ENCODE measurements at regions not wholly inside any gene's neighbourhood (a gene's known extent, or its start where the extent isn't known, plus 50 kb on each side); places are given as distances from the start of the nearest gene placed in this dataset.
"Not testable (repeated sequence)": the region's sequence is repeated elsewhere in the genome, so short reads cannot be mapped to it uniquely, and the experiment has no call there.

DNA sequence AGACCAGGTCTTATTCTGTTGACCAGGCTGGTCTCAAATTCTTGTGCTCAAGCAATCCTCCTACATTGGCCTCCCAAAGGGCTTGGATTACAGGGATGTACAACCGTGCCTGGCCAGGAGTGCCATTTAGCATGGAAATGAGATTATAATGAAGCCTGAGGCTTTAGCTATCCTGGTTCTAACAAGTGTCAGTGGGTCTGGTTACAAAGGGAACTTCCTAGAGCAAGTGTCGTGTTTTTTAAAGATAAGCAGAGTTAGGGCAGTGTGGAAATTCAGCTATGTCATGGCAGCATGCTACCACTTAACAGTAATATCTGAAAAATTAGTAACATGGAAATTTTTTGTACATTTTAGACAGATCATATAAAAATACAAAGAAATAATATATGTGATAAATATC lies 339.3 kb upstream of the SPATA31A3 start:
- H3K9ac ChIP-seq (ENCODE audit: insufficient read depth, low read length); H3K9me3 ChIP-seq (ENCODE audit: control insufficient read depth, insufficient read depth, low read depth, low read length); H3K27ac ChIP-seq (ENCODE audit: insufficient read depth, low read length); H3K27me3 ChIP-seq (ENCODE audit: control insufficient read depth, insufficient read depth, low read length); H3K4me2 ChIP-seq (ENCODE audit: extremely low read depth, insufficient read depth, low read length); DNase-seq (ENCODE audit: low read depth in 2 of 2); H3K4me1 ChIP-seq (ENCODE audit: control insufficient read depth, extremely low read depth, insufficient read depth, low read length); H4K20me1 ChIP-seq (ENCODE audit: control insufficient read depth, extremely low read depth, insufficient read depth, low read length); H2AFZ ChIP-seq (ENCODE audit: low read length); H3K79me2 ChIP-seq (ENCODE audit: control insufficient read depth, insufficient read depth, low read length); H3K36me3 ChIP-seq (ENCODE audit: control insufficient read depth, insufficient read depth, low read length); H3K4me3 ChIP-seq (replicated peaks in 1 of 4; ENCODE audit: control extremely low read depth in 1 of 4, insufficient read depth in 1 of 4, low read depth in 3 of 4, low read length in 4 of 4): not testable (repeated sequence)

DNA sequence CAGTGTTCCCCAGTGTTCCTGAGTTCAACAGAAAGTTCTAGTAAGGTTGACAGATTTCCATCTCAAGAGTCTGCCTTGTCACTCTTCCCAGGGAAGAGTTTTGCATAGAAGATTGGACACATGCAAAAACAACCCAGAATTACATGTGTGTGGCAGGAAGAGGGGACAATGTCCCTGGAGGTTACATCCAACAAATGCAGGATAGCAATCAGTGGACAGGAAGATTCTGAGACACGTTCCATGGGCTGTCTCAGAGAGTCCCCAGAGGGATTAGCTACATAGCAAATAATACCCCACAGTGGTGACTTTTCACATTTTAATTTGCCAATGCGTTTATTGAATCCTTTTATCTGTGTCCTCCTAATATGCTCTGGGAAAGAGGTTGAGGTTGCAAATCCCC lies 321.1 kb upstream of the SPATA31A3 start:
- H3K9me3 ChIP-seq (ENCODE audit: control insufficient read depth, insufficient read depth, low read depth, low read length); H3K4me2 ChIP-seq (ENCODE audit: extremely low read depth, insufficient read depth, low read length); H2AFZ ChIP-seq (ENCODE audit: low read length); H3K27me3 ChIP-seq (ENCODE audit: control insufficient read depth, insufficient read depth, low read length); H3K4me3 ChIP-seq (replicated peaks in 1 of 4; ENCODE audit: control extremely low read depth in 1 of 4, insufficient read depth in 1 of 4, low read depth in 3 of 4, low read length in 4 of 4); H3K9ac ChIP-seq (ENCODE audit: insufficient read depth, low read length); H4K20me1 ChIP-seq (ENCODE audit: control insufficient read depth, extremely low read depth, insufficient read depth, low read length); H3K36me3 ChIP-seq (ENCODE audit: control insufficient read depth, insufficient read depth, low read length); H3K79me2 ChIP-seq (ENCODE audit: control insufficient read depth, insufficient read depth, low read length); DNase-seq (ENCODE audit: low read depth in 2 of 2); H3K4me1 ChIP-seq (ENCODE audit: control insufficient read depth, extremely low read depth, insufficient read depth, low read length); H3K27ac ChIP-seq (ENCODE audit: insufficient read depth, low read length): not testable (repeated sequence)

DNA sequence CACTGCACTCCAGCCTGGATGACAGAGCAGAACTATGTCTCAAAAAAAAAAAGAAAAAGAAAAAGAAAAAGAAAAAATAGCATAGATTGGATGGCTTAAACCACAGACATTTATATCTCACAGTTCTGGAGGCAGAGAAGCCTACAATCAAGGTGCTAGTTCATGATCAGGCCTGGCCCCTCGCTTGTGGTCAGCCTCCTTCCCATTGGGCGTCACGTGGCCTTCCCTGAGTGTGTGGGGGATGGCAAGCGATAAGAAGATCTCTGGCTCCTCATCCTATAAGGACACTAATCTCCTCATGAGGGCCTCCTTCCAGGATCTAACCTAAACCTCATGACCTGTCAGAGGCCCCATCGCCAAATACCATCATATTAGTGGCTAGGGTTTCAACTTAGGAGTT lies 320.2 kb upstream of the SPATA31A3 start:
- H3K4me2 ChIP-seq (ENCODE audit: extremely low read depth, insufficient read depth, low read length); DNase-seq (ENCODE audit: low read depth in 2 of 2); H3K27ac ChIP-seq (ENCODE audit: insufficient read depth, low read length); H3K79me2 ChIP-seq (ENCODE audit: control insufficient read depth, insufficient read depth, low read length); H3K27me3 ChIP-seq (ENCODE audit: control insufficient read depth, insufficient read depth, low read length); H3K9me3 ChIP-seq (ENCODE audit: control insufficient read depth, insufficient read depth, low read depth, low read length); H3K4me3 ChIP-seq (replicated peaks in 1 of 4; ENCODE audit: control extremely low read depth in 1 of 4, insufficient read depth in 1 of 4, low read depth in 3 of 4, low read length in 4 of 4); H3K4me1 ChIP-seq (ENCODE audit: control insufficient read depth, extremely low read depth, insufficient read depth, low read length); H3K9ac ChIP-seq (ENCODE audit: insufficient read depth, low read length); H2AFZ ChIP-seq (ENCODE audit: low read length); H4K20me1 ChIP-seq (ENCODE audit: control insufficient read depth, extremely low read depth, insufficient read depth, low read length); H3K36me3 ChIP-seq (ENCODE audit: control insufficient read depth, insufficient read depth, low read length): not testable (repeated sequence)

GRCh38 chr9:67307109-67307508 lies 314.8 kb upstream of the SPATA31A3 start:
- not testable (repeated sequence) for DNase-seq (ENCODE audit: low read depth in 2 of 2); H3K36me3 ChIP-seq (ENCODE audit: control insufficient read depth, insufficient read depth, low read length); H3K27me3 ChIP-seq (ENCODE audit: control insufficient read depth, insufficient read depth, low read length); H3K4me3 ChIP-seq (replicated peaks in 1 of 4; ENCODE audit: control extremely low read depth in 1 of 4, insufficient read depth in 1 of 4, low read depth in 3 of 4, low read length in 4 of 4); H3K79me2 ChIP-seq (ENCODE audit: control insufficient read depth, insufficient read depth, low read length); H3K9ac ChIP-seq (ENCODE audit: insufficient read depth, low read length); H4K20me1 ChIP-seq (ENCODE audit: control insufficient read depth, extremely low read depth, insufficient read depth, low read length); H3K4me2 ChIP-seq (ENCODE audit: extremely low read depth, insufficient read depth, low read length); H3K9me3 ChIP-seq (ENCODE audit: control insufficient read depth, insufficient read depth, low read depth, low read length); H2AFZ ChIP-seq (ENCODE audit: low read length); H3K4me1 ChIP-seq (ENCODE audit: control insufficient read depth, extremely low read depth, insufficient read depth, low read length); H3K27ac ChIP-seq (ENCODE audit: insufficient read depth, low read length)

DNA sequence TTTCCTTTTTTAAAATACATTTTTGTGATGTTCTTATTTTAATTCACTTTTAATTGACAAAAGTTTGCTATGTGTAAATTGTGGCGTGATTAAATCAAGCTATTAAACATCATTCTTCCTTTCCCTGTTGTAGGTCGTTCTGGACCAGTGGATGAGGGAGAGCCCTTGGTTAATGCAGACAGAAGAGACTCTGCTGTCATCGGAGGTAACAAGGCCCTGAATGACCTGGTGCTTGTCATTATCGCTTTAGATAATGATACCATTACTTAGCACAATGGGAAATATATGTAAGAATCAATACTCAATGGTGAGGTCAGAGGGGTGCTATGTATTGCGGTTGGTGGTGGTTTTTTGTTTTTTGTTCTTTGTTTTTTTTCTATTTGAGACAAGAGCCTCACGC lies 296.4 kb upstream of the SPATA31A3 start:
- not testable (repeated sequence) for H2AFZ ChIP-seq (ENCODE audit: low read length); H3K9me3 ChIP-seq (ENCODE audit: control insufficient read depth, insufficient read depth, low read depth, low read length); H3K27me3 ChIP-seq (ENCODE audit: control insufficient read depth, insufficient read depth, low read length); H3K4me3 ChIP-seq (replicated peaks in 1 of 4; ENCODE audit: control extremely low read depth in 1 of 4, insufficient read depth in 1 of 4, low read depth in 3 of 4, low read length in 4 of 4); H3K36me3 ChIP-seq (ENCODE audit: control insufficient read depth, insufficient read depth, low read length); H3K4me1 ChIP-seq (ENCODE audit: control insufficient read depth, extremely low read depth, insufficient read depth, low read length); H3K9ac ChIP-seq (ENCODE audit: insufficient read depth, low read length); H4K20me1 ChIP-seq (ENCODE audit: control insufficient read depth, extremely low read depth, insufficient read depth, low read length); H3K79me2 ChIP-seq (ENCODE audit: control insufficient read depth, insufficient read depth, low read length); H3K4me2 ChIP-seq (ENCODE audit: extremely low read depth, insufficient read depth, low read length); H3K27ac ChIP-seq (ENCODE audit: insufficient read depth, low read length); DNase-seq (ENCODE audit: low read depth in 2 of 2)

- not testable (repeated sequence) for H3K36me3 ChIP-seq (ENCODE audit: control insufficient read depth, insufficient read depth, low read length); H3K4me2 ChIP-seq (ENCODE audit: extremely low read depth, insufficient read depth, low read length); H3K27ac ChIP-seq (ENCODE audit: insufficient read depth, low read length); H2AFZ ChIP-seq (ENCODE audit: low read length); H3K4me1 ChIP-seq (ENCODE audit: control insufficient read depth, extremely low read depth, insufficient read depth, low read length); DNase-seq (ENCODE audit: low read depth in 2 of 2); H3K9me3 ChIP-seq (ENCODE audit: control insufficient read depth, insufficient read depth, low read depth, low read length); H3K79me2 ChIP-seq (ENCODE audit: control insufficient read depth, insufficient read depth, low read length); H3K4me3 ChIP-seq (replicated peaks in 1 of 4; ENCODE audit: control extremely low read depth in 1 of 4, insufficient read depth in 1 of 4, low read depth in 3 of 4, low read length in 4 of 4); H3K27me3 ChIP-seq (ENCODE audit: control insufficient read depth, insufficient read depth, low read length); H3K9ac ChIP-seq (ENCODE audit: insufficient read depth, low read length); H4K20me1 ChIP-seq (ENCODE audit: control insufficient read depth, extremely low read depth, insufficient read depth, low read length)
Observed at GRCh38 chr9:67288117-67288735, 295.9 kb upstream of the SPATA31A3 start.

DNA sequence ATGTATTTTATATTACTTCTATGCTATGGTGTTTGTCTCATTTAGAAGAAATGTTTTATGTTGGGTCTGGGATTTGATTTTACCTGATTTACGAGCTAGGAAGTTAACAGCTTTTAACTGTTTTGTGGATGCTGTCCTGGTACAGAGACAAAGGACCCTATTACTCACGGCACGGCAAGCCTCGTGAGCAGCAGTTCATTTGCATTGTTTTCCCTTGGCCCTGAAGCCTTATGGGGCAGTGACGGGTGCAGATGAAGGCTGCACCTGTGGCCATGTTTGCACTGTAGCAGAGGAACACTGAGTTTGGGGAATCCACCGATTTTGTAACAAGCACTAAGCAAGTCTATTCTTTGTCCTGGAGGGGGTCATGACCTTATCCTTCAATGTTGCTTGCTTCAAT lies 291.9 kb upstream of the SPATA31A3 start:
- not testable (repeated sequence) for H4K20me1 ChIP-seq (ENCODE audit: control insufficient read depth, extremely low read depth, insufficient read depth, low read length); DNase-seq (ENCODE audit: low read depth in 2 of 2); H3K4me3 ChIP-seq (replicated peaks in 1 of 4; ENCODE audit: control extremely low read depth in 1 of 4, insufficient read depth in 1 of 4, low read depth in 3 of 4, low read length in 4 of 4); H3K36me3 ChIP-seq (ENCODE audit: control insufficient read depth, insufficient read depth, low read length); H3K4me1 ChIP-seq (ENCODE audit: control insufficient read depth, extremely low read depth, insufficient read depth, low read length); H3K79me2 ChIP-seq (ENCODE audit: control insufficient read depth, insufficient read depth, low read length); H3K9me3 ChIP-seq (ENCODE audit: control insufficient read depth, insufficient read depth, low read depth, low read length); H3K9ac ChIP-seq (ENCODE audit: insufficient read depth, low read length); H3K27ac ChIP-seq (ENCODE audit: insufficient read depth, low read length); H3K4me2 ChIP-seq (ENCODE audit: extremely low read depth, insufficient read depth, low read length); H3K27me3 ChIP-seq (ENCODE audit: control insufficient read depth, insufficient read depth, low read length); H2AFZ ChIP-seq (ENCODE audit: low read length)

Measured in fibroblast of lung (primary cell).